ENCODE measurements at regions not wholly inside any gene's neighbourhood (a gene's known extent, or its start where the extent isn't known, plus 50 kb on each side); places are given as distances from the start of the nearest gene placed in this dataset.

DNA sequence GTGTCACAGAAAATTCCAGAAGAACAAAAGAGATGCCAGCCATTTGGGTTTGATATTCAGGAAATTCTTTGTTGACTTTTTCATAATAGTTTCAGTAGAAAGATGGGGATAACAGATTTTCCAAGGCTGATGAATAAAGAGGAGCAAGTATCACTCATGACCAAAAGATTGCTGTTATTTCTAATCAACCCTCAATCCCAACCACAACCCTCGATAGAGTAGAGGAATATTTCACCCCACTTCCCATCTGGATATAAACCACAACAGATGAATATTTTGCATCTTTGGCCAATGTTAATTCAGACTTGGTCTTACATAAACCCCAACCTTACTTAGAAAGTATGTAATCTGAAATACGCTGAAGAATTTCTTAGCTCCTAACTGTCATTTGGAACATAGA lies 232.4 kb downstream of the SEC16B start:
- TF ChIP-seq CTCF (conservative IDR thresholded peaks at IDR 0.05; ENCODE audit: low read length), result no peak
- peak; percentile 9 for DNase-seq (ENCODE audit: low read depth)
- no peak overlapping the region for H3K4me3 ChIP-seq (ENCODE audit: low read length)

DNA sequence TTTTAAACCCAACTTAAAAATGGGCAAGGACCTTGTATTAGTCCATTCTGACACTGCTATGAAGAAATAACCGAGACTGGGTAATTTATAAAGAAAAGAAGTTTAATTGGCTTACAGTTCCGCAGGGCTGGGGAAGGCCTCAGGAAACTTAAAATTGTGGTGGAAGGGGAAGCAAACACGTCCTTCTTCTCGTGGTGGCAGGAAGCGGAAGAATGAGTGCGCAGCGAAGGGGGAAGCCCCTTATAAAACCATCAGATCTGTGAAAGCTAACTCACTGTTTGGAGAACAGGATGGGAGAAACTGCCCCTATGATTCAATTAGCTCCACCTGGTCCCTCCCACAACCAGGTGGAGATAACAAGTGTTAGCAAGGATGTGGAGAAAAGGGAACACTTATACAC lies 237.7 kb downstream of the SEC16B start:
- DNase-seq (ENCODE audit: low read depth), result no peak
- no peak for TF ChIP-seq CTCF (conservative IDR thresholded peaks at IDR 0.05; ENCODE audit: low read length)
- H3K4me3 ChIP-seq (ENCODE audit: low read length), result no peak overlapping the region

DNA sequence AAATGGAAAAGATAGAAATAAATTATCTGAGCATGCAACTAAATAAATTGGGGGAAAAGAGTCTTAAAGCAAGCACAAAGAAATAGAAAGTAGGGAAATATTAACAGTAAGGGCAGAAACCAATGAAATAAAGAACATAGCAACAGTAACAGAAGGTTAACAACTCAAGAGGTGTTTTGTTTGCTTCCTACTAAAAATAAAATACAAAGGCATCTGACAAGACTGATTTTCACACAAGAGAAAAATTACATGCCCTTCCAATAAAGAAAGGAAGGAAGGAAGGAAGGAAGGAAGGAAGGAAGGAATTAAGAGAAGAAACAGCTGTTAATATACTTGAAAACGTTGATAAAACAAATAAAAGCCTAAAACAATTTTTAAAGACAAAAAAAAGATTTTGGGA lies 240.2 kb downstream of the SEC16B start:
- TF ChIP-seq CTCF (conservative IDR thresholded peaks at IDR 0.05; ENCODE audit: low read length), result no peak
- DNase-seq (ENCODE audit: low read depth), result no peak
- H3K4me3 ChIP-seq (ENCODE audit: low read length), result no peak overlapping the region

DNA sequence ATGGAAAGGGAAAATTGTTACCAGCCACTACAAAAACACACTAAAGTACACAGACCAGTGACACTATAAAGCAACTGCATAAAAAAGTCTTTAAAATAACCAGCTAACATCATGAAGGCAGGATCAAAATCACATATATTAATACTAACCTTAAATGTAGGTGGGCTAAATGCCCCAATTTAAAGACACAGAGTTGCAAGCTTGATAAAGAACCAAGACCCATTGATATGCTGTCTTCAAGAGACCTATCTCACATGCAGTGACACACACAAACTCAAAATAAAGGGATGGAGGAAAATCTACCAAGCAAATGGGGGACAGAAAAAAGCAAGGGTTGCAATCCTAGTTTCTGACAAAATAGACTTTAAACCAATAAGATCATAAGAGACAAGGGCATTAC lies 246.3 kb downstream of the SEC16B start:
- no peak for TF ChIP-seq CTCF (conservative IDR thresholded peaks at IDR 0.05; ENCODE audit: low read length)

DNA sequence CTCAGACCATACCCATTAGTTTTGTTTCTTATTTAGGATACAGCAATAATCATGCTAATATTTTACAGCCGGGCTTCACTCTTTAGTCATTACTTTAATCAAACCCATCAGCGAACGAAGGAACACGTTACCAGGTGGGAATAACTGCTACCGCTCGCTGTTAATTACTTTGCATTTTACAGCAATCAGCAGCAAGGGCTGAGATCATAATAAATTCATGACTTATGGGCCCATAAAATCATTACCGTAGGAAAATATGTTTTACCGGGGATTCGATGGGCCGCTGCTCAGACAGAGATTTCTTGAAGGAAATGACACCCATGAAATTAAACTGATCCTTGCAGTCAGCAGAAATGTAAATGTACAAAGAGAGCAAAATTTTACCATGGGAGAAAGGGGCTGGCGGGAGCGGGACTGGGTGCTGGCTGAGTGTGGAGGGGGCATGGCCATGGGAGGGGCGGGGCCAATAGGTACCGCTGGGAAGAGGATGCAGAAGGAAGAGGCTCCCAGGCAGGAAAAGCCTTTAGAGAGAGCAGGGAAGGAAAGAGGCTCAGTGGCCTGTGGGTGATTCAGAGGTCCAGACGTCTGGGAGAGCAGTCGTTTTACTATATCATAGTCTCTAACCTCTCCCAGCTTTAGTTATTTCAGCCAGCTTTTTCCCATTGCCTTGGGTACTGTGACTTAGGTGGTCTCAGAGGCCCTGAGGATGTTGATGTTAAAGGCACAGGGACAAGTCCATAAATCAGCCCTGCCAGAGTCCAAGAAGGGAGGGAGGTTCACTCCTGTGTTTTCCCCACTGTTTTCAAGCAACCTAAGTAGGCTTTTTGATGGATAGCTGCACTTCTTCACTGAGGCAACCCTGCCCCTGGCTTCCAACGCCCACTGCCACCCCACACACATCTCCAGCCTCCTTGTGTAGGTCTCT lies 258.9 kb downstream of the SEC16B start:
- H3K4me3 ChIP-seq (ENCODE audit: low read length), result no peak overlapping the region
- no peak for TF ChIP-seq CTCF (conservative IDR thresholded peaks at IDR 0.05; ENCODE audit: low read length)
- no peak for DNase-seq (ENCODE audit: low read depth)

More for the DNA sequence above, 246.3 kb downstream of the SEC16B start:
- H3K4me3 ChIP-seq (ENCODE audit: low read length), result no peak overlapping the region
- no peak for DNase-seq (ENCODE audit: low read depth)

- no peak for DNase-seq (ENCODE audit: low read depth)
- H3K4me3 ChIP-seq (ENCODE audit: low read length), result no peak overlapping the region
- no peak for TF ChIP-seq CTCF (conservative IDR thresholded peaks at IDR 0.05; ENCODE audit: low read length)
Measured at GRCh38 chr1:177708406-177708805, 261.5 kb downstream of the SEC16B start.

DNA sequence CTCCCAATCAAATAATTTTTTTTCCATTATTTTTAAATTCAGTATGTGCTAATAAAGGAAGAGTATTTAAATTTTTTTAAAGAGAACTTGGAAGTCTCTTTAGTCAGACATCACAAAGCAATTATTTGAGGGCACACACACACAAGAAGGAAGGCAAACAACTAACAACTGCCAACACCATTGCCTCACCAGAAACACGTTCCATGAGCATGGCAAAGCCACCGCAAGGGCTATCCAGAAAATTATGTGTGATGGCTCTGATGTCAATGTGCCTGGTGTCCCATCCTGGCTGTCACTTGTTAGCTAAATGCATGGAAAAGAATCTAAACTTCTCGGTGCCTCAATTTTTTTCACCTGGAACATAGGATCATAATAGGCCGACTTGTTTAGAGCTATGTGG lies 262.9 kb downstream of the SEC16B start:
- no peak for DNase-seq (ENCODE audit: low read depth)
- no peak overlapping the region for H3K4me3 ChIP-seq (ENCODE audit: low read length)
- no peak for TF ChIP-seq CTCF (conservative IDR thresholded peaks at IDR 0.05; ENCODE audit: low read length)

All from AG10803 (cell line).